HL-60 (cell line): ENCODE measurements at regions not wholly inside any gene's neighbourhood (a gene's known extent, or its start where the extent isn't known, plus 50 kb on each side); places are given as distances from the start of the nearest gene placed in this dataset.

ENCODE experiments used
- DNase-seq, 2 experiments: peaks; one replicate each; pipeline ENCODE4 v3.0.0-alpha.2; 2010 to 2020; ENCODE audit warnings: low read depth in 1 of 2, low spot score in 1 of 2
- H3K27ac ChIP-seq: fragments of 250-450 bp; sonication (Bioruptor Pico); replicated peaks from 2 replicates; pipeline ENCODE4 v1.5.1; 2020; ENCODE audit warnings: mild to moderate bottlenecking, moderate library complexity
- H3K27me3 ChIP-seq: fragments of 250-450 bp; sonication (Bioruptor Pico); 2 replicates; pipeline ENCODE4 v1.5.1; 2021; ENCODE audit warnings: mild to moderate bottlenecking, moderate library complexity; ENCODE audit not compliant: insufficient read depth, poor library complexity, severe bottlenecking
- H3K4me3 ChIP-seq: replicated peaks from 2 replicates; pipeline ENCODE4 v1.5.1; 2011; ENCODE audit warnings: mild to moderate bottlenecking, control low read depth, low read length; ENCODE audit not compliant: insufficient read depth
- GABPA ChIP-seq: IDR thresholded peaks from 2 replicates; pipeline ENCODE4 v1.6.1; 2012; ENCODE audit warnings: low read depth
- POLR2AphosphoS5 ChIP-seq: IDR thresholded peaks from 2 replicates; pipeline ENCODE4 v1.6.1; 2012; ENCODE audit warnings: low read depth
- REST ChIP-seq: IDR thresholded peaks from 2 replicates; pipeline ENCODE4 v1.6.1; 2012; ENCODE audit warnings: low read depth; ENCODE audit not compliant: insufficient replicate concordance
- SPI1 ChIP-seq: IDR thresholded peaks from 2 replicates; pipeline ENCODE4 v1.6.1; 2012; ENCODE audit warnings: low read depth, mild to moderate bottlenecking, borderline replicate concordance
- TF ChIP-seq, protein P1 (sequence below): IDR thresholded peaks from one replicate; pipeline ENCODE4 v1.5.1; 2011; ENCODE audit warnings: low read length, control low read depth, inconsistent platforms; ENCODE audit not compliant: insufficient read depth

GRCh38 chr3:177830411-177830849 lies 633.1 kb upstream of the TBL1XR1 start:
- no peak for DNase-seq
- TF ChIP-seq REST (no peak), SPI1 (no peak), GABPA (no peak), POLR2AphosphoS5 (no peak)
- TF ChIP-seq, protein P1, sequence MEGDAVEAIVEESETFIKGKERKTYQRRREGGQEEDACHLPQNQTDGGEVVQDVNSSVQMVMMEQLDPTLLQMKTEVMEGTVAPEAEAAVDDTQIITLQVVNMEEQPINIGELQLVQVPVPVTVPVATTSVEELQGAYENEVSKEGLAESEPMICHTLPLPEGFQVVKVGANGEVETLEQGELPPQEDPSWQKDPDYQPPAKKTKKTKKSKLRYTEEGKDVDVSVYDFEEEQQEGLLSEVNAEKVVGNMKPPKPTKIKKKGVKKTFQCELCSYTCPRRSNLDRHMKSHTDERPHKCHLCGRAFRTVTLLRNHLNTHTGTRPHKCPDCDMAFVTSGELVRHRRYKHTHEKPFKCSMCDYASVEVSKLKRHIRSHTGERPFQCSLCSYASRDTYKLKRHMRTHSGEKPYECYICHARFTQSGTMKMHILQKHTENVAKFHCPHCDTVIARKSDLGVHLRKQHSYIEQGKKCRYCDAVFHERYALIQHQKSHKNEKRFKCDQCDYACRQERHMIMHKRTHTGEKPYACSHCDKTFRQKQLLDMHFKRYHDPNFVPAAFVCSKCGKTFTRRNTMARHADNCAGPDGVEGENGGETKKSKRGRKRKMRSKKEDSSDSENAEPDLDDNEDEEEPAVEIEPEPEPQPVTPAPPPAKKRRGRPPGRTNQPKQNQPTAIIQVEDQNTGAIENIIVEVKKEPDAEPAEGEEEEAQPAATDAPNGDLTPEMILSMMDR: no peak
- no peaks in the 10 kb centered on the region for H3K27me3 ChIP-seq
- H3K4me3 ChIP-seq: no peak overlapping the region
- H3K27ac ChIP-seq: no peak overlapping the region

- no peak for DNase-seq
- no peak overlapping the region for H3K27ac ChIP-seq
- H3K27me3 ChIP-seq: no peaks in the 10 kb centered on the region
- no peak for TF ChIP-seq REST
- TF ChIP-seq SPI1: no peak
- no peak for TF ChIP-seq GABPA
- no peak for TF ChIP-seq POLR2AphosphoS5
- TF ChIP-seq, protein P1: no peak
- no peak overlapping the region for H3K4me3 ChIP-seq
Observed at GRCh38 chr3:177831361-177831760, 634.1 kb upstream of the TBL1XR1 start.

DNA sequence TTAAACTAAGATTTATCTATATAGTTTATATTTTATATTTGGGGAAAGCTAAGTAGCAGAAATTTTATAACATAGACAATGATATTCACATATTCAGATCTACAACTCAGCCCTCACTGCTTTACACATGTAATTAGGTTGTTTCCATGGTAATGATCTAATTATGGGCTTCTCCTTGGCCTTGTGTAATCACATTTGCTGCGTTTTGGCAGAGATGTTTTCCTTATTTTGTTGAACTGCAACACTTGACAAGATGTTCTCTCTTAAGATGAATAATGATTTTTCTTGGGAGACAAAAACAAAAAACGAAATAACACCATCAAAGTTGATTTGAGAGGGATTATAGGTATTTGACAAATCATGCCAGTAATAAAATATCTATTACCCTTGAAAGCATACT lies 635.6 kb upstream of the TBL1XR1 start:
- Histone ChIP-seq H3K4me3 (no peak overlapping the region), H3K27ac (no peak overlapping the region), H3K27me3 (no peaks in the 10 kb centered on the region)
- DNase-seq: no peak
- TF ChIP-seq, protein P1: no peak
- TF ChIP-seq POLR2AphosphoS5: no peak
- TF ChIP-seq REST: no peak
- TF ChIP-seq SPI1: no peak
- no peak for TF ChIP-seq GABPA
